Nephron progenitor cell (in vitro differentiated cells): ENCODE measurements at regions not wholly inside any gene's neighbourhood (a gene's known extent, or its start where the extent isn't known, plus 50 kb on each side); places are given as distances from the start of the nearest gene placed in this dataset.
"Not testable (repeated sequence)": the region's sequence is repeated elsewhere in the genome, so short reads cannot be mapped to it uniquely, and the experiment has no call there.

Experiments
- DNase-seq: peaks from one replicate; pipeline ENCODE4 v3.0.0; 2021
- H3K27ac Mint-ChIP-seq: 2 replicates; pipeline ENCODE4 v1.8.0; 2021; ENCODE audit warnings: mild to moderate bottlenecking, moderate library complexity, mixed read lengths
- H3K27me3 Mint-ChIP-seq: 2 replicates; pipeline ENCODE4 v1.8.0; 2021; ENCODE audit warnings: mild to moderate bottlenecking, low read depth, mixed read lengths; ENCODE audit not compliant: poor library complexity
- H3K36me3 Mint-ChIP-seq: 2 replicates; pipeline ENCODE4 v1.8.0; 2021; ENCODE audit warnings: low read depth, mixed read lengths
- H3K4me1 Mint-ChIP-seq: 2 replicates; pipeline ENCODE4 v1.8.0; 2021; ENCODE audit warnings: mixed read lengths
- H3K4me3 Mint-ChIP-seq: 2 replicates; pipeline ENCODE4 v1.8.0; 2021; ENCODE audit warnings: mild to moderate bottlenecking, moderate library complexity, mixed read lengths
- H3K9me3 Mint-ChIP-seq: 2 replicates; pipeline ENCODE4 v1.8.0; 2021; ENCODE audit warnings: mild to moderate bottlenecking, moderate library complexity, mixed read lengths
- TF ChIP-seq, protein P1 (sequence below): fragments of 200-600 bp; sonication (generic); IDR thresholded peaks from 2 replicates; pipeline ENCODE4 v1.5.0; 2021; ENCODE audit warnings: antibody characterized with exemption

DNA sequence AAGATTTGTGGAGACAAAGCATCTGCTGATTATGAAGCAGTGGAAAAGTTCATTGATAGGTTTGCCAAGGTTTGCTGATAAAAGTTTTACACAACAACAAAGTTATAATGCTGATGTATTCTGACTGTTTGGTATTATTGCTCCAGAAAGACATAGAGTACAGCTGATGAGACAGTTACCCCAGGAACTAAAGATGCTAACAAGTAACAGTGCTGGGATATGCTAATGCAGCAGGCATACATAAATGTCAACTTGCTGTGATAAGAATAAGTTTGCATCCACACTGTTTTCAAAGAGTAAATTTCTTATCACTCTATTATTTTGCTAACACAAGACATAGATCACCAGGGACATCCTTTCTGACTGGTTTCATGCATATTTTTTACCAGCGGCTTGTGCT, 1221.3 kb upstream of the CELF4 start:
- Mint-ChIP-seq H3K4me1 (no peaks in the 10 kb centered on the region), H3K27me3 (no peaks in the 10 kb centered on the region), H3K4me3 (no peak overlapping the region), H3K36me3 (no peaks in the 10 kb centered on the region), H3K27ac (no peak overlapping the region), H3K9me3 (no peaks in the 10 kb centered on the region)
- DNase-seq, result no peak
- TF ChIP-seq, protein P1, sequence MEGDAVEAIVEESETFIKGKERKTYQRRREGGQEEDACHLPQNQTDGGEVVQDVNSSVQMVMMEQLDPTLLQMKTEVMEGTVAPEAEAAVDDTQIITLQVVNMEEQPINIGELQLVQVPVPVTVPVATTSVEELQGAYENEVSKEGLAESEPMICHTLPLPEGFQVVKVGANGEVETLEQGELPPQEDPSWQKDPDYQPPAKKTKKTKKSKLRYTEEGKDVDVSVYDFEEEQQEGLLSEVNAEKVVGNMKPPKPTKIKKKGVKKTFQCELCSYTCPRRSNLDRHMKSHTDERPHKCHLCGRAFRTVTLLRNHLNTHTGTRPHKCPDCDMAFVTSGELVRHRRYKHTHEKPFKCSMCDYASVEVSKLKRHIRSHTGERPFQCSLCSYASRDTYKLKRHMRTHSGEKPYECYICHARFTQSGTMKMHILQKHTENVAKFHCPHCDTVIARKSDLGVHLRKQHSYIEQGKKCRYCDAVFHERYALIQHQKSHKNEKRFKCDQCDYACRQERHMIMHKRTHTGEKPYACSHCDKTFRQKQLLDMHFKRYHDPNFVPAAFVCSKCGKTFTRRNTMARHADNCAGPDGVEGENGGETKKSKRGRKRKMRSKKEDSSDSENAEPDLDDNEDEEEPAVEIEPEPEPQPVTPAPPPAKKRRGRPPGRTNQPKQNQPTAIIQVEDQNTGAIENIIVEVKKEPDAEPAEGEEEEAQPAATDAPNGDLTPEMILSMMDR, result no peak

DNA sequence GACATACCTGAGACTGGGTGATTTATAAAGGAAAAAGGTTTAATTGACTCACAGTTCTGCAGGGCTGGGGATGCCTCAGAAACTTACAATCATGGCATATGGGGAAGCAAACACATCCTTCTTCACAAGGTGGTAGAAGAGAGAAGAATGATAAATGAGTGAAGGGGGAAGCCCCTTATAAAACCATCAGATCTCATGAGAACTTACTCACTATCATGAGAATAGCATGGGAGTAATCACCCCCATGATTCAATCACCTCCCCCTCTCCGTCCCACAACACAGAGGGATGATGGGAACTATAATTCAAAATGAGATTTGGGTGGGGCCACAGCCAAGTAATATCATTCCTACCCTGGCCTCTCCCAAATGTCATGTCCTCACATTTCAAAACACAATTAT, 1206.0 kb upstream of the CELF4 start:
- not testable (repeated sequence) for H3K4me1 Mint-ChIP-seq, DNase-seq, H3K4me3 Mint-ChIP-seq, H3K27ac Mint-ChIP-seq, H3K9me3 Mint-ChIP-seq, H3K27me3 Mint-ChIP-seq, H3K36me3 Mint-ChIP-seq

DNA sequence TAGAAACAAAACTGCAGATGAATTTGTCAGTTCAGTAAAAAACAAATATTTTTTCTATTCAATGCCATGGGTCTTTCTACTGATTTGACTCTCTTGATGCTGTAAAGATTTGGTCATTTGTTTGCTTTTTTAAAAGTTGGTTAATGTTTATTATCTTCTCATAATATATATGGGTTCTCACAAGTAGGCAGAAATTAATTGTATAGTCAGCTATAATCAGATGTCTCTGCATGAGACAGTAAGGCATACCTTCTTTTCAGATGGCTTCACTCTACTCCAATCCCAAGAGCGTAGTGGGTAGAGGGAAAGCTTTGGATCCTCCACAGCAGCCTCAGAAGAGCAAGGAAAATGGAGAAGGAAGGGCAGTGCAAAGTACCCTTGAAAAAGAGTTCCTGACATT, 1202.9 kb upstream of the CELF4 start:
- no peak for DNase-seq
- no peaks in the 10 kb centered on the region for H3K27me3 Mint-ChIP-seq

DNA sequence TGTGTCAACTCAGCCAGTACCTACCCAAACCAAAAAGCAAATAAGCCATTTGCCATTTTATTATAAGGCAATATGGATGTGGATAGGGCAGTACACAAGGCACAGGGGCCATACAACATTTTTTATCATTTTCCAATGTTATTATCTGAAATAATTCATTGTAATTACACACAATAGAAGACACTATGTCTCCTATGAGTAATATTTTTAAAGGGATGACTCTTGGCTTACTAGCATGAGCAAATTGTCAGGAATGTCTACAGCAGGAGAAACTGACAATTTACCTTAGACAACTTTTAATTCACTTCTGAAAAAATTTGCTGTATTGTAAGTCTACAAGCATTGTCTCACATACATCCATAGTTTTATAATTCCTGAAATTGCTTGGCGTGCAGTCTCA, 1193.9 kb upstream of the CELF4 start:
- TF ChIP-seq, protein P1, result no peak
- DNase-seq, result no peak
- Mint-ChIP-seq H3K4me3 (no peak overlapping the region), H3K27me3 (peaks cover 12% of the 10 kb centered on the region), H3K4me1 (no peaks in the 10 kb centered on the region), H3K36me3 (no peaks in the 10 kb centered on the region), H3K9me3 (peaks cover 3% of the 10 kb centered on the region), H3K27ac (no peak overlapping the region)

More for the DNA sequence above, 1202.9 kb upstream of the CELF4 start:
- no peaks in the 10 kb centered on the region for H3K4me1 Mint-ChIP-seq
- H3K36me3 Mint-ChIP-seq, result no peaks in the 10 kb centered on the region
- H3K9me3 Mint-ChIP-seq, result peaks cover 10% of the 10 kb centered on the region
- H3K4me3 Mint-ChIP-seq, result no peak overlapping the region
- TF ChIP-seq, protein P1, result no peak
- no peak overlapping the region for H3K27ac Mint-ChIP-seq

DNA sequence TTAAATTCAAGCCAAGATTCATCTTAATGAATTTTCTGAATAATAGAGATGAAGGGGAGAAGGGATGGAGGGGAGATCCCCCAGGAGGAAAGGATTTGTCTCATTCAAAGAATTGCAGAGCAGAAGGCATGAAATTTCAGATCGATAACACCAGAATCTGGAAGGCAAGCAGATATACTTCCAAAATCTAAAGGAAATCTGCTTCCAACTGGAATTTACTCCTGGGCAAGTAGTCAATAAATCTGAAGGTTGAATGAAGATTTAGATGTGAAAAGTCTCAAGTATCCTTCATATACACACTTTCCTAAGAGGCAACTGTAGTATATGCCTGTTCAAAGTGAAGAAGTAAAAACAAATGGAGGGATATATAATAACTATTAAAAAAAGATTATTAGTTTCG, 1190.8 kb upstream of the CELF4 start:
- no peaks in the 10 kb centered on the region for H3K36me3 Mint-ChIP-seq
- peaks cover 20% of the 10 kb centered on the region for H3K27me3 Mint-ChIP-seq
- H3K9me3 Mint-ChIP-seq, result no peaks in the 10 kb centered on the region
- TF ChIP-seq, protein P1, result no peak
- DNase-seq, result no peak
- peaks cover 11% of the 10 kb centered on the region for H3K4me1 Mint-ChIP-seq
- H3K27ac Mint-ChIP-seq, result no peak overlapping the region
- no peak overlapping the region for H3K4me3 Mint-ChIP-seq

DNA sequence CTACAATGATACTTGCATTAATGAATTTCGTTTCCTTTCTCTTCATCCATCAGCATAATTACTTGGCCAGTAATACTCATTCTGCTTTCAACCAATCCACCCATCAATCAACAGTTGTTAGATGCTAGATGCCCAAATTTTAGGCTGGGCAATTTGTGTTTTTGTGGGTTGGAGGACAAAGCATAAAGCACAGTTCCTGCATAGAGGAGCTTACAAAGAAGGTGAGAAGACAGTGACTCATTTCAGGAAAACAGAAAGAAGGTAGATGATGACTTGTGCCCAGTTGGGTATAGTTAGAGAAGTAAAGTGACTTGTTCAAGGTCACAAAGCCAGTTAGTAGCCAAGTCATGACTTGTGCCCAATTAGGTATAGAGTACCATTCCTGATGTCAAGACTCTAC, 1186.8 kb upstream of the CELF4 start:
- Mint-ChIP-seq H3K4me3 (no peak overlapping the region), H3K27me3 (peaks cover 20% of the 10 kb centered on the region), H3K36me3 (no peaks in the 10 kb centered on the region), H3K27ac (no peak overlapping the region), H3K9me3 (no peaks in the 10 kb centered on the region), H3K4me1 (peaks cover 28% of the 10 kb centered on the region)
- DNase-seq, result no peak
- TF ChIP-seq, protein P1, result no peak
